DND-41 (cell line): ENCODE measurements at regions not wholly inside any gene's neighbourhood (a gene's known extent, or its start where the extent isn't known, plus 50 kb on each side); places are given as distances from the start of the nearest gene placed in this dataset.

Experiments
- EZH2 ChIP-seq: IDR thresholded peaks from 3 replicates; pipeline ENCODE4 v1.6.1; 2012; ENCODE audit warnings: borderline replicate concordance, low read depth, mild to moderate bottlenecking, moderate library complexity, low read length, inconsistent platforms; ENCODE audit not compliant: severe bottlenecking
- TF ChIP-seq, protein P1 (sequence below): IDR thresholded peaks from 2 replicates; pipeline ENCODE4 v1.5.1; 2012; ENCODE audit warnings: borderline replicate concordance, low read length, moderate library complexity, mild to moderate bottlenecking; ENCODE audit not compliant: poor library complexity, severe bottlenecking; ENCODE audit errors: extremely low read depth

DNA sequence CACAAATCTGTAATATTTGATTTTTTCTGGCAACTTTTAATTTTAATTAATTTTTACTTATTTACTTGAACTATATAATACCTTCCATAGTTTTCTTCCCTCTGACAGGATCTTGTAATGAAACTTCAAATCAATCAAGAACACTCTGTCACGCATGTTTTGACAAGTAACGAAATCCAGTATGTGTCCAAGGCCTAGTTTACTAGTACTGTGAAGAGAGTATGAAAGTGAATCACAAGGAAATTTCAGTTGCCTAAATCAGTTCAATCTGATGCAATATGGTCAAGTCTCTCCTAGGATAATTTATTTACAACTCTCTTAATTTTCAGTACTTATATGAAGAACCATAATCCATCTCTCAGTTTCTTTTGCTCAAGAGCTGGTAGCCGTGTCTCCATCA is 1344.6 kb upstream of the ZEB2 start:
- TF ChIP-seq, protein P1, sequence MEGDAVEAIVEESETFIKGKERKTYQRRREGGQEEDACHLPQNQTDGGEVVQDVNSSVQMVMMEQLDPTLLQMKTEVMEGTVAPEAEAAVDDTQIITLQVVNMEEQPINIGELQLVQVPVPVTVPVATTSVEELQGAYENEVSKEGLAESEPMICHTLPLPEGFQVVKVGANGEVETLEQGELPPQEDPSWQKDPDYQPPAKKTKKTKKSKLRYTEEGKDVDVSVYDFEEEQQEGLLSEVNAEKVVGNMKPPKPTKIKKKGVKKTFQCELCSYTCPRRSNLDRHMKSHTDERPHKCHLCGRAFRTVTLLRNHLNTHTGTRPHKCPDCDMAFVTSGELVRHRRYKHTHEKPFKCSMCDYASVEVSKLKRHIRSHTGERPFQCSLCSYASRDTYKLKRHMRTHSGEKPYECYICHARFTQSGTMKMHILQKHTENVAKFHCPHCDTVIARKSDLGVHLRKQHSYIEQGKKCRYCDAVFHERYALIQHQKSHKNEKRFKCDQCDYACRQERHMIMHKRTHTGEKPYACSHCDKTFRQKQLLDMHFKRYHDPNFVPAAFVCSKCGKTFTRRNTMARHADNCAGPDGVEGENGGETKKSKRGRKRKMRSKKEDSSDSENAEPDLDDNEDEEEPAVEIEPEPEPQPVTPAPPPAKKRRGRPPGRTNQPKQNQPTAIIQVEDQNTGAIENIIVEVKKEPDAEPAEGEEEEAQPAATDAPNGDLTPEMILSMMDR: no peak
- no peak for TF ChIP-seq EZH2
